Stimulated activated CD4-positive, alpha-beta T cell treated with anti-CD3 and anti-CD28 coated beads, Interleukin-15, amount 100 ng/mL, for 1 hour (primary cell): ENCODE measurements at regions not wholly inside any gene's neighbourhood (a gene's known extent, or its start where the extent isn't known, plus 50 kb on each side); places are given as distances from the start of the nearest gene placed in this dataset.

Experiments used
- DNase-seq, 2 donors: peaks; one replicate each; pipeline ENCODE4 v3.0.0-alpha.2; 2020; ENCODE audit warnings: low read depth in 1 of 2, low spot score in 1 of 2

GRCh38 chr12:47312808-47313426 is 233.2 kb upstream of the AMIGO2 start:
- no peak for DNase-seq

DNA sequence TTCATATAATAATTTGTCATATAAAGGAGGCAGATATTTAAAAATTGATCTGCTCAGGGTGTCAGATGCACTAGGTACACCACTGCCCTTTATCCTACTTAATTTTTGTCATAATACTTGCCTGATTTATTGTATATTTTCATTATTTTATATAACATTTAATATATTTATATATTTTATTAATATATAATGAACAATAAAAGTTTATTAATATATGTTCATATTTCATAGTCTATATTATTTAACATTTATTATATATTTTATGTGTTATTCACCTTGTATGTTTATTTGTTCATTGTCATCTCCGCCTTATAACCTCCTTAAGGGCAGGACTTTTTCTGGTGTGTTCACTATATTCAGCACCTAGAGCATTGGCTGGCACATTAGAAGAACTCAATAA is 232.4 kb upstream of the AMIGO2 start:
- no peak for DNase-seq

- DNase-seq = no peak
Measured at GRCh38 chr12:47311568-47311967, 231.8 kb upstream of the AMIGO2 start.

- no peak for DNase-seq
Measured at GRCh38 chr12:47311010-47311409, 231.3 kb upstream of the AMIGO2 start.

- no peak for DNase-seq
Measured at GRCh38 chr12:47308672-47309071, 228.9 kb upstream of the AMIGO2 start.

DNA sequence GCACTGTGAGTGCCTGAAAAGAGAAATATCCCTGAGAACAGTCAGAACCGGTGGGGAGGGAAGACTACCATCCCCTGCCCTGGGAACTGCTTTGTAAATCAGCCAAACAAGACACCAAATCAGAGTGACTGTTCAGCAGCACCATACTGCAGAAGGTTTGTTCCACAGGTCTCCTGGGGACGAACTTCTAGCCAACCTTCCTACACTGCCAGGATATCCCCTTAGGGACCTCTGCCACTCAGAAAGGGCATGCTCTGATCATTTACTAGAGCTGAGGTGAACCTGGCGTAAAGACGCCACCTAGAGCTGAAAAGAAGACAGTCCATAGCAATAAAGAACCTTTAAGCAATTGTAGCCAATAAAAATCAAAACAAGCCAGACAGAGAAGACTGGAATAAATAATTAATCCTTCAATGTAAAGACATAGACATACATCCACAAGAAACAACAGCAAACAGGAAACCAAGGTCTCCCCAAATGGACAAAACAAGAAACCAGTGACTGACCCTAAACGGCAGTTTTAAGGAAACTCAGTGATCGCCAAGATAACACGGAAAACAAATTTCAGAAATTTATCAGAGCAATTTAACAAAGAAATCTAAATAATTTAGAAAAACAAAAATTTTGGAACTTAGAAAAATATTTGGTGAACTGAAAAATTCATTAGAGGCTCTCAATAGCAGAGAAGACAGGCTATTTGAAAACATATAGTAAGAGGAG is 228.1 kb upstream of the AMIGO2 start:
- DNase-seq = peak in 1 of 2 donors; percentile 23

DNA sequence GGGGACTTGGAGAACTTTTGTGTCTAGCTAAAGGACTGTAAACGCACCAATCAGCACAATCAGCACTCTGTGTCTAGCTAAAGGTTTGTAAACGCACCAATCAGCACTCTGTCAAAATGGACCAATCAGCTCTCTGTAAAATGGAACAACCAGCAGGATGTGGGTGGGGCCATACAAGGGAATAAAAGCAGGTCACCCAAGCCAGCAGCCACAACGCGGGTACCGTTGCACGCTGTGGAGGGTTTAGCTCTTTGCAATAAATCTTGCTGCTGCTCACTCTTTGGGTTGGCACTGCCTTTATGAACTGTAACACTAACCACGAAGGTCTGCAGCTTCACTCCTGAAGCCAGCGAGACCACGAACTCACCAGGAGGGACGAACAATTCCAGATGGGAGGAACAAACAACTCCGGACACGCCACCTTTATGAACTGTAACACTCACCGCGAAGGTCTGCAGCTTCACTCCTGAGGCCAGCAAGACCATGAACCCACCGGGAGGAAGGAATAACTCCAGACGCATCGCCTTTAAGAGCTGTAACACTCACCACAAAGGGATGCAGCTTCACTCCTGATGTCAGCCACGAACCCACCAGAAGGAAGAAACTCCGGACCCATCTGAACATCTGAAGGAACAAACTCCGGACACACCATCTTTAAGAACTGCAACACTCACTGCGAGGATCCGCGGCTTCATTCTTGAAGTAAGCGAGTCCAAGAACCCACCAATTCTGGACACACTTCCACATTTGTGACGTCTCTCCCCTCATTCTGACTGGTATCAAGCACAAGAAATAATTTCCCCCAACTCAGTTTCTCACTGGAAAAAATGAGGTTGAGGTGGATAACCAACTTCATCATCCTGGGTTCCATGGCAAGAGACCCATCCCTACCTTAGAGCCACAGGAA is 227.3 kb upstream of the AMIGO2 start:
- DNase-seq = peak; percentile 35 to 48

GRCh38 chr12:47306130-47306529 is 226.4 kb upstream of the AMIGO2 start:
- no peak for DNase-seq

GRCh38 chr12:47305464-47305863 is 225.7 kb upstream of the AMIGO2 start:
- no peak for DNase-seq

DNA sequence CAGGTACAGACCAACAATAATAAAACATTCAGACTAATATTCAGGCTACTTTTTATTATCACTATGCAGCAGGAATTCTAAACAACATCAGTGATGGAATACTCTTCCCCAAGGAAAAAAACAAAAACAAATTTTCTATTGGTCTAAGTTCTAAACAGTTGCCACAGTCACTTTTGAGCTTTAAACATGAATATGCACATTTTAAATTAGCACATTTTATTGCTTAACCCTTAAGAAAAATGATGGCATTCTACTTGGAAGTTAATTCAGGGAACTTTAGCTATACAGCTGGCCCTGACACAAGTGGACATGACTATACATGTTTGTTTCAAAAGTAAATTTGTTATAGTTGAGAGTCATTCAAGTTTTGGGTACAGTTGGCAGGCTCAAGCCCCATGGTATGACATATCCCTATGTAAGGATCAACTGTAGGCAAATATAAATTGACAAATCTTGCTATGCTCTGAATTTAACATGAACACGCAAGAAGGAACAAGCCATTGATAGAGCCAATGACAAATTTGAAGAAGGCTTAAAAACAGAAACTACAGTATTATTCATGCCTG is 224.3 kb upstream of the AMIGO2 start:
- no peak for DNase-seq

DNA sequence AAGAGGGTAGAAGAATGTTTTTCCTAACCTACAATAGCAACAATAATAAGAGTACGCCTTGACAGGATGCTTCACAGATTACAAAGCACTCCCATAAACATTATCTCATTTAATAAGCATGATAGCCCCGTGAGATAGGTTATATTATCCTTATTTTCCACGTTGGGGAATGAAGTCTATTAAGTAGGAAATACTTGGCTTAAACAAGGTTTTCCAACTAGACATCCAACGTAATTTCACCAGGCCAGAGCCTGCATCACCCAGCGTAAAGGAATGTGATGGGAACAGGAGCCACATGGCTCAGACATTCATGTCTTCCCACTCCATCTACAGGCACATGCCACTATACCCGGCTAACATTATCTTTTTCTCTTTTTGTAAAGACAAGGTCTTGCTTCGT is 223.4 kb upstream of the AMIGO2 start:
- DNase-seq = no peak

DNA sequence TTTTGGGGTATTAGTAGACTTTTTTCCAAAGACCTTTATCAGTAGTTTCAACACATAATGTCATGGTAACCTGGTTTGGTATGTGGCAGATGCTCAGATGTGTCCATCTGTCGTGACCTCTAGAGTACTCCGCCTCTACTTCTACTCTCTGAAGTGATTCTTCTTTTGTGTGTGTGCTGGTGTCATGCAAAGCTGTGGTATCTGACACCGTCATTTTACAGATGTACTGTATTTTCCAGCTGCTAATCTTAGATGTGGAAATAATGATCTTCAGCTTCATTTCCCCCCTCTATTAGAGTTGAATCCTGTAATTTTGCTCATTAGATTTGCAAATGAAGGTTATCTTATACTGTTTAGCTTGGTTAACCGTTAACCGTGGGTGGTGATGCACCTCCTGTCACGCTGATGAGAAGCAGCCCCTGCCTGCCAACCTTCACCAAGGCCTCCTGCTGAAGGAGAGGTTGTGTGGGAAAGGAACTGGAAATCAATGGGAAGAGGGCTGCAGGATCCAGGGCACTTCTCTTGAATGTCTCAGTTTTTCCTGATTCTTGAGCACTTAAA is 222.4 kb upstream of the AMIGO2 start:
- no peak for DNase-seq

DNA sequence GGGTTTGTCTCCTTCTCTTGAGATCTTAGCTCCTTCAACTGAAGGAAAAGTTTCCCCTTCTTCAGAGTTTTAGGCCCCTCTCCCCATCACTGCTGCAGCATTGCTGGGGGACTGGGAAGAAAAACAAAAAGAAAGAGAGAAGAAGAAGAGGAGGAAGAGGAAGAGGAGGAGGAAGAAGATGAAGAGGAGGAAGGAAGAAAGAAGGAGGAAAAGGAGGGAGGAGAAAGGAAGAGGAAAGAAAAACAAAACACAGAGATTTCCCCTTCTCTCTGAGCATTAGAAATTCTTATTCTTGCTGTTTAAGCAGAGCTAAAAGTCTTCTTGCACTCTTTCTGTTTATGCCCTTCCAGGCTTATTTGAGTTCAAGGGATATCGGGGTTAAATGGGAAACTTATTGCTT is 219.8 kb upstream of the AMIGO2 start:
- DNase-seq = no peak

DNA sequence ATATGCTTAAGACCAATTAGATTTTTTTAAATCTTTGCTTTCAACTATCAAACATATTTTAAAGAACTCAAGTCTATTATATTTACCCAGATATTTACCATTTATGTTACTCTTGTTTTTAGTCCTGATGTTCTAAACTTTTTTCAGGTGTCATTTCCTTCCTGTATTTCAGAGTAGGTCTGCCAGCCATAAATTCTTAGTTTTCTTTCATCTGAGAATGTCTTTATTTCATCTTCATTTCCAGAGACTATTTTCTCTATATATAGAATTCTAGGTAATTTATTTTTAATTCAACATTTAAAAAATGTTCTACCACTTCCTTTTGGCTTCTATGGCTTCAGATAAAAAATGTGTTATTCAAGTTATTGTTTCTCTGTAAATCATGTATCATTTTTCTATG is 218.2 kb upstream of the AMIGO2 start:
- no peak for DNase-seq

- DNase-seq = no peak
Measured at GRCh38 chr12:47296828-47297227, 217.1 kb upstream of the AMIGO2 start.

DNA sequence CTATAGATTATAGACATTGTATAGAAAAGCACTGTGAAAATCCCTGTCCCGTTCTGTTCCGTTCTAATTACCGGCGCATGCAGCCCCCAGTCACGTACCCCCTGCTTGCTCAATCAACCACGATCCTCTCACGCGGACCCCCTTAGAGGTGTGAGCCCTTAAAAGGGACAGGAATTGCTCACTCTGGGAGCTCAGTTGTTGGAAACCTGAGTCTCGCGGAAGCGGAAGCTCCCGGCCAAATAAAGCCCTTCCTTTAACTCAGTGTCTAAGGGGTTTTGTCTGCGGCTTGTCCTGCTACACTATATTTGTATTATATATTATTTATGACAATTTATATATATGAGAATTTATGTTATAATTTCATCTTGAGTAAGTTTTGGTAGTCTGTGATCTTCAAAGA is 213.6 kb upstream of the AMIGO2 start:
- DNase-seq = no peak

DNA sequence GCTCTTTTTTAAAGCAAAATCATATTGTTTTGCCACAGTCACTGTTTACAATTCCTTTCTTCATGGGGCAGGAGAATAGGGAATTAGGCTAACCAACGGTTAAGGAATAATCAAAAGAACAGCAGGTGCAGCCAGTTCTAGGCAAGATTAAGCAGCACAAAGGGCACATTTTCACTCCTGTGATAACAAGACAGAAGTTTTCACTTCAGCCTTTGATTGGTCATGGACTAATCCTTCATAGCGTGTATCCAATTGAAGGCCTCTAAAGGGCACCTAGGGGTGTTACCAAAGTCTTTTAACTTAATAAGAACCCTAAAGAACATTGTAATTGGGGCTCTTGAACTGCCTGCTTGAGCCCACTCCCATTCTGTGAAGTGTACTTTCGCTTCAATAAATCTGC is 206.9 kb upstream of the AMIGO2 start:
- DNase-seq = no peak
